ENCODE measurements at regions not wholly inside any gene's neighbourhood (a gene's known extent, or its start where the extent isn't known, plus 50 kb on each side); places are given as distances from the start of the nearest gene placed in this dataset.
A peak's percentile ranks its signal among the peaks of the same experiment; 100 is the strongest.

DNA sequence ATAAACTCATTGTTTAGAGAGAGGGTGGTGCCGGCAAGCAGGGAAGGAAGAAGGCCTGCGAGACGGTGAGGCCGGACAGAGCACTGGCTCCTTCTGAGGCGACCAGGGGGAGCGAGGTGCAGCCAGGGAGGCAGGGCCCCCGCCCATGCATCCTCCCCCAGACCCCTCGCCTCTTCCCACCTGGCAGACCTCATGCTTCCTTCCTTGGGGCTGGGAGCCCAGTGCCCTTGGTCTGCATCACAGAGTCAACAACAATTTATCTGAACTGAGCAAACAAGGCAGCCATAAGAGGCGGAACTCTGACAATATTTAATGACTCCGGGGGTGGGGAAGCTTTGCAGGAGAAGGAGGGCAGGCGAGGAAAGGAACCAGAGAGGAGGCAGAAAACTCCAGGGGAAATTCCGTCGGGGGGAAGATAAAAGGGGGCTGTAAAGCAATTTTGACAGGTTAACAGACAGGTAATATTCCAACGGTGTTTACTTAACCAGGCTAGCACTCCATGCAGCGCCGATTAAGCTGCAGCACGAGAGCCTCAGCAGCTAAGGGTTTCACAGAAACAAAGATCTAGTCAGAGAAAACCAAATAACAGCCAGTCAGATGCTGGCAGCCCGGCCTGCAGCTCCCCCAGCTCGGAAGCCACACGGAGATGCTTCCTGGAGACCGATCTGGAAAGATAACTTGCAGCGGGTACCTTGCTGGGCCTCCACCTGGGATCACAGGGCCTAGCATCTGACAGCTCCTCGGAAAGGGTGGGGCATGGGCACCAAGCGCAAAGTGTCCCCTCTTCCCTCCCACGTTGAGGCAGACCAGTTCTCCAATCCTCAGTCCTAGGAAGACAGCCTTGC lies 398.2 kb downstream of the SOX9 start:
- no peaks in the 10 kb centered on the region for H3K9me3 ChIP-seq
- H3K4me1 ChIP-seq, result peaks cover 39% of the 10 kb centered on the region
- H3K4me3 Mint-ChIP-seq (ENCODE audit: unreplicated experiment), result peak overlapping the region; percentile 61
- H3K36me3 ChIP-seq (ENCODE audit: control insufficient read depth, insufficient read depth, low read length), result no peaks in the 10 kb centered on the region
- TF ChIP-seq, protein P1, sequence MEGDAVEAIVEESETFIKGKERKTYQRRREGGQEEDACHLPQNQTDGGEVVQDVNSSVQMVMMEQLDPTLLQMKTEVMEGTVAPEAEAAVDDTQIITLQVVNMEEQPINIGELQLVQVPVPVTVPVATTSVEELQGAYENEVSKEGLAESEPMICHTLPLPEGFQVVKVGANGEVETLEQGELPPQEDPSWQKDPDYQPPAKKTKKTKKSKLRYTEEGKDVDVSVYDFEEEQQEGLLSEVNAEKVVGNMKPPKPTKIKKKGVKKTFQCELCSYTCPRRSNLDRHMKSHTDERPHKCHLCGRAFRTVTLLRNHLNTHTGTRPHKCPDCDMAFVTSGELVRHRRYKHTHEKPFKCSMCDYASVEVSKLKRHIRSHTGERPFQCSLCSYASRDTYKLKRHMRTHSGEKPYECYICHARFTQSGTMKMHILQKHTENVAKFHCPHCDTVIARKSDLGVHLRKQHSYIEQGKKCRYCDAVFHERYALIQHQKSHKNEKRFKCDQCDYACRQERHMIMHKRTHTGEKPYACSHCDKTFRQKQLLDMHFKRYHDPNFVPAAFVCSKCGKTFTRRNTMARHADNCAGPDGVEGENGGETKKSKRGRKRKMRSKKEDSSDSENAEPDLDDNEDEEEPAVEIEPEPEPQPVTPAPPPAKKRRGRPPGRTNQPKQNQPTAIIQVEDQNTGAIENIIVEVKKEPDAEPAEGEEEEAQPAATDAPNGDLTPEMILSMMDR (IDR thresholded peaks at IDR 0.05; ENCODE audit: insufficient read depth in 1 of 2, low read depth in 1 of 2, low read length in 1 of 2, severe bottlenecking in 1 of 2, unreplicated experiment in 1 of 2), result no peak
- TSS peak; percentile 82 for BruUV-seq (replicated peaks)
- peak overlapping the region; percentile 22; the same call in 1 of the 2 replicates for H3K4me3 ChIP-seq (ENCODE audit: low read depth, low read length)
- intact Hi-C loops (cut with micrococcal nuclease; ENCODE audit: unreplicated experiment), result loop anchor here (1.0 to 5.0 kb wide), 5 partner anchors 17 to 397 kb away; partner anchors contain the start of gene SOX9
- no peaks in the 10 kb centered on the region for H3K9me3 Mint-ChIP-seq (ENCODE audit: unreplicated experiment)
- CTCF ChIA-PET, result interaction anchor here (0.5 to 1.2 kb wide), 7 partner anchors 20 to 398 kb away, joined by 3 to 5 read pairs (median 3); partner anchors contain the start of gene SOX9
- no peaks in the 10 kb centered on the region for H3K36me3 Mint-ChIP-seq (ENCODE audit: insufficient read depth, unreplicated experiment)
- H3K4me1 Mint-ChIP-seq (ENCODE audit: low read depth, unreplicated experiment), result peaks cover 16% of the 10 kb centered on the region
- no peaks in the 10 kb centered on the region for H3K27me3 ChIP-seq (replicated peaks; ENCODE audit: control insufficient read depth, insufficient read depth, low read length)
- peak; percentile 92 to 96 for DNase-seq
- POLR2A ChIA-PET, result interaction anchor here (1.0 to 1.2 kb wide), 3 partner anchors 53 to 398 kb away, joined by 4 to 9 read pairs (median 5); partner anchors contain the start of gene SOX9
- H3K27ac Mint-ChIP-seq (ENCODE audit: unreplicated experiment), result peak overlapping the region; percentile 20
- H3K27me3 Mint-ChIP-seq (ENCODE audit: insufficient read depth, unreplicated experiment), result no peaks in the 10 kb centered on the region

DNA sequence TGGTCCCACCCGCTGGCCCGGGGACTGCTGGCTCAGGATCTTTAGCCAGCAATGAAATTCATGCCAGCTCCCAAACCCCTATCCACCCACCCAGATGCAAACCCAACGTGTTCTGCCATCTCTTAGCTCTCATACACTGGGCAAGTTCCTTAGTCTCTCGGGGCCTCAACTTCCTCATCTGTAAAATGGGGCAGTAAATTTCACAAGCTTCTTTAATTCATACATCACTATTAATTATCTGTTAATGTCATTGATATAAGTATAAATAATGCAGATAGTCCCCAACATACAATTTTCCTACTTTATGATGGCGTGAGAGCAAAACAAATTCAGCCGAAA lies 398.7 kb downstream of the SOX9 start:
- BruUV-seq (replicated peaks), result no TSS peak
- H3K4me3 ChIP-seq (ENCODE audit: low read depth, low read length), result peak overlapping the region; percentile 22; the same call in 1 of the 2 replicates
- Mint-ChIP-seq H3K36me3 (ENCODE audit: insufficient read depth, unreplicated experiment) (no peaks in the 10 kb centered on the region), H3K9me3 (ENCODE audit: unreplicated experiment) (no peaks in the 10 kb centered on the region), H3K4me1 (ENCODE audit: low read depth, unreplicated experiment) (peaks cover 21% of the 10 kb centered on the region), H3K27me3 (ENCODE audit: insufficient read depth, unreplicated experiment) (no peaks in the 10 kb centered on the region), H3K27ac (ENCODE audit: unreplicated experiment) (peak overlapping the region; percentile 20), H3K4me3 (ENCODE audit: unreplicated experiment) (peak overlapping the region; percentile 61)
- POLR2A ChIA-PET, result interaction anchor here (1.0 to 1.2 kb wide), 3 partner anchors 53 to 399 kb away, joined by 4 to 9 read pairs (median 5); partner anchors contain the start of gene SOX9
- intact Hi-C loops (cut with micrococcal nuclease; ENCODE audit: unreplicated experiment), result loop anchor here (1.0 to 5.0 kb wide), 5 partner anchors 17 to 397 kb away; partner anchors contain the start of gene SOX9
- CTCF ChIA-PET, result interaction anchor here (0.8 to 1.2 kb wide), 4 partner anchors 19 to 399 kb away, joined by 3 to 5 read pairs (median 3); partner anchors contain the start of gene SOX9
- no peaks in the 10 kb centered on the region for H3K9me3 ChIP-seq
- no peaks in the 10 kb centered on the region for H3K36me3 ChIP-seq (ENCODE audit: control insufficient read depth, insufficient read depth, low read length)
- peaks cover 41% of the 10 kb centered on the region for H3K4me1 ChIP-seq
- TF ChIP-seq, protein P1 (IDR thresholded peaks at IDR 0.05; ENCODE audit: insufficient read depth in 1 of 2, low read depth in 1 of 2, low read length in 1 of 2, severe bottlenecking in 1 of 2, unreplicated experiment in 1 of 2), result no peak
- no peak for DNase-seq
- no peaks in the 10 kb centered on the region for H3K27me3 ChIP-seq (replicated peaks; ENCODE audit: control insufficient read depth, insufficient read depth, low read length)

DNA sequence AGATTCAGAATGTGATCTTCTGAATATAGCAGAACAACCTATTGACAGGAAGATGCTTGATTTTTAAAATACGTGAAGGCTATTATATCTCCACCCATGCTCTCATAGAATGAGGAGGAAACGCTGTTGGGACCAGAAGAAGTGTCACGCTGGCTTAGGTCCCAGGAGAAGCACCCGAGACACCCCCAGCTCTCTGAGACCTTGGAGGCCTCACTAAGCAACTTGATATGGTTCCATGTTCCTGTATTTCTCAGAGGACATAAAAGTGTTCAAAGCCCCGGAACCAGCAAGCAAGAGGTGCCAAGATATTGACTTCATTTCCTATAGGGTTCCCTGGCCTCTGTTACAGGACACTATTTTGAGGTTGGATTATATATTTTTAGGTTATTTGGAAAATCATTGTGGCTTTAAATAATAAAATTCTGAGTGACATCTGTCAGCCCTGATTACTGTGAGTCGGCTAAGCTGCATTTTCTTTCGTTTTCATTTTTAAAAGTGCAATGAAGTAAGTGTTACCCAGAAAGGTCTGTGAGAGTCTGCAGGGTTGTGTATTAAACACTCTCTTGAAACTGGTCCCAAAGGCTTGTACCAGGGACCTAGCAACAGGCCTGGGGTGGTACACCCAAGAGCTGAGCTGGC lies 400.0 kb downstream of the SOX9 start:
- peaks cover 51% of the 10 kb centered on the region for H3K4me1 ChIP-seq
- POLR2A ChIA-PET, result interaction anchor here (0.5 to 0.6 kb wide), 2 partner anchors 400 to 401 kb away, joined by 4 read pairs; partner anchors contain the start of gene SOX9
- no peaks in the 10 kb centered on the region for H3K9me3 ChIP-seq
- TF ChIP-seq, protein P1 (IDR thresholded peaks at IDR 0.05; ENCODE audit: insufficient read depth in 1 of 2, low read depth in 1 of 2, low read length in 1 of 2, severe bottlenecking in 1 of 2, unreplicated experiment in 1 of 2), result no peak
- Mint-ChIP-seq H3K27ac (ENCODE audit: unreplicated experiment) (no peak overlapping the region), H3K27me3 (ENCODE audit: insufficient read depth, unreplicated experiment) (no peaks in the 10 kb centered on the region), H3K9me3 (ENCODE audit: unreplicated experiment) (no peaks in the 10 kb centered on the region), H3K4me1 (ENCODE audit: low read depth, unreplicated experiment) (peaks cover 30% of the 10 kb centered on the region), H3K36me3 (ENCODE audit: insufficient read depth, unreplicated experiment) (no peaks in the 10 kb centered on the region), H3K4me3 (ENCODE audit: unreplicated experiment) (no peak overlapping the region)
- CTCF ChIA-PET, result interaction anchor here (1.3 kb wide), 1 partner anchor 60 kb away, joined by 3 read pairs; no protein-coding TSS in a partner anchor
- DNase-seq, result no peak
- BruUV-seq (replicated peaks), result no TSS peak
- no peaks in the 10 kb centered on the region for H3K27me3 ChIP-seq (replicated peaks; ENCODE audit: control insufficient read depth, insufficient read depth, low read length)
- no peaks in the 10 kb centered on the region for H3K36me3 ChIP-seq (ENCODE audit: control insufficient read depth, insufficient read depth, low read length)
- H3K4me3 ChIP-seq (ENCODE audit: low read depth, low read length), result no peak overlapping the region
- intact Hi-C loops (cut with micrococcal nuclease; ENCODE audit: unreplicated experiment), result no loop called here

Data from Caco-2 (cell line).